ENCODE measurements at regions not wholly inside any gene's neighbourhood (a gene's known extent, or its start where the extent isn't known, plus 50 kb on each side); places are given as distances from the start of the nearest gene placed in this dataset.
A peak's percentile ranks its signal among the peaks of the same experiment; 100 is the strongest.

GRCh38 chr6:141309295-141309694 lies 823.4 kb upstream of the GJE1 start:
- Mint-ChIP-seq H3K4me1 (peaks cover 0 to 4% (median under 1%) of the 10 kb centered on the region in 4 donors), H3K4me3 (no peak overlapping the region), H3K27me3 (peaks cover 1% of the 10 kb centered on the region), H3K36me3 (no peaks in the 10 kb centered on the region), H3K9me3 (no peaks in the 10 kb centered on the region), H3K27ac (no peak overlapping the region)
- peak in 1 of 3 donors; percentile 3 for DNase-seq
- ATAC-seq (ENCODE audit: low read depth in 2 of 2), result peak; percentile 43 to 66
- Histone ChIP-seq H3K4me1 (ENCODE audit: control insufficient read depth, insufficient read depth, low read length, poor library complexity, severe bottlenecking) (no peaks in the 10 kb centered on the region), H3K27ac (ENCODE audit: insufficient read depth, low read length, poor library complexity, severe bottlenecking) (no peak overlapping the region), H3K27me3 (ENCODE audit: control insufficient read depth, insufficient read depth, low read length) (no peaks in the 10 kb centered on the region), H3K36me3 (ENCODE audit: control insufficient read depth, insufficient read depth, low read length) (no peaks in the 10 kb centered on the region), H3K9me3 (ENCODE audit: control insufficient read depth in 2 of 2, low read length in 2 of 2) (no peaks in the 10 kb centered on the region), H3K4me3 (ENCODE audit: low read depth, low read length) (no peak overlapping the region)

GRCh38 chr6:141307309-141307998 lies 825.3 kb upstream of the GJE1 start:
- Mint-ChIP-seq H3K36me3 (no peaks in the 10 kb centered on the region), H3K9me3 (no peaks in the 10 kb centered on the region), H3K4me1 (peaks cover 0 to 4% (median under 1%) of the 10 kb centered on the region in 4 donors), H3K27ac (no peak overlapping the region), H3K4me3 (no peak overlapping the region), H3K27me3 (peaks cover 4% of the 10 kb centered on the region)
- no peaks in the 10 kb centered on the region for H3K9me3 ChIP-seq (ENCODE audit: control insufficient read depth in 2 of 2, low read length in 2 of 2)
- DNase-seq, result no peak
- H3K4me1 ChIP-seq (ENCODE audit: control insufficient read depth, insufficient read depth, low read length, poor library complexity, severe bottlenecking), result no peaks in the 10 kb centered on the region
- H3K27me3 ChIP-seq (ENCODE audit: control insufficient read depth, insufficient read depth, low read length), result no peaks in the 10 kb centered on the region
- no peaks in the 10 kb centered on the region for H3K36me3 ChIP-seq (ENCODE audit: control insufficient read depth, insufficient read depth, low read length)
- ATAC-seq (ENCODE audit: low read depth in 2 of 2), result no peak
- no peak overlapping the region for H3K4me3 ChIP-seq (ENCODE audit: low read depth, low read length)
- H3K27ac ChIP-seq (ENCODE audit: insufficient read depth, low read length, poor library complexity, severe bottlenecking), result no peak overlapping the region

GRCh38 chr6:141303907-141304306 lies 828.8 kb upstream of the GJE1 start:
- no peak for DNase-seq
- H3K36me3 ChIP-seq (ENCODE audit: control insufficient read depth, insufficient read depth, low read length), result no peaks in the 10 kb centered on the region

GRCh38 chr6:141301779-141302178 lies 830.9 kb upstream of the GJE1 start:
- H3K4me3 ChIP-seq (ENCODE audit: low read depth, low read length), result no peak overlapping the region
- Mint-ChIP-seq H3K4me1 (no peaks in the 10 kb centered on the region), H3K4me3 (no peak overlapping the region), H3K36me3 (no peaks in the 10 kb centered on the region), H3K27me3 (peaks cover 4% of the 10 kb centered on the region), H3K9me3 (peaks cover 0 to 1% (median 0%) of the 10 kb centered on the region in 7 donors), H3K27ac (no peak overlapping the region)
- no peaks in the 10 kb centered on the region for H3K9me3 ChIP-seq (ENCODE audit: control insufficient read depth in 2 of 2, low read length in 2 of 2)
- H3K27ac ChIP-seq (ENCODE audit: insufficient read depth, low read length, poor library complexity, severe bottlenecking), result no peak overlapping the region
- no peak for DNase-seq
- no peaks in the 10 kb centered on the region for H3K4me1 ChIP-seq (ENCODE audit: control insufficient read depth, insufficient read depth, low read length, poor library complexity, severe bottlenecking)
- no peaks in the 10 kb centered on the region for H3K36me3 ChIP-seq (ENCODE audit: control insufficient read depth, insufficient read depth, low read length)
- ATAC-seq (ENCODE audit: low read depth in 2 of 2), result no peak
- no peaks in the 10 kb centered on the region for H3K27me3 ChIP-seq (ENCODE audit: control insufficient read depth, insufficient read depth, low read length)

More at GRCh38 chr6:141303907-141304306, 828.8 kb upstream of the GJE1 start:
- no peak overlapping the region for H3K4me3 ChIP-seq (ENCODE audit: low read depth, low read length)
- Mint-ChIP-seq H3K27ac (no peak overlapping the region), H3K27me3 (peaks cover 4% of the 10 kb centered on the region), H3K4me3 (no peak overlapping the region), H3K9me3 (peaks cover 0 to 1% (median 0%) of the 10 kb centered on the region in 7 donors), H3K4me1 (peaks cover 0 to 2% (median 0%) of the 10 kb centered on the region in 4 donors), H3K36me3 (no peaks in the 10 kb centered on the region)
- H3K4me1 ChIP-seq (ENCODE audit: control insufficient read depth, insufficient read depth, low read length, poor library complexity, severe bottlenecking), result no peaks in the 10 kb centered on the region
- no peak overlapping the region for H3K27ac ChIP-seq (ENCODE audit: insufficient read depth, low read length, poor library complexity, severe bottlenecking)
- H3K9me3 ChIP-seq (ENCODE audit: control insufficient read depth in 2 of 2, low read length in 2 of 2), result no peaks in the 10 kb centered on the region
- ATAC-seq (ENCODE audit: low read depth in 2 of 2), result no peak
- no peaks in the 10 kb centered on the region for H3K27me3 ChIP-seq (ENCODE audit: control insufficient read depth, insufficient read depth, low read length)

- Mint-ChIP-seq H3K27me3 (peaks cover 5% of the 10 kb centered on the region), H3K27ac (no peak overlapping the region), H3K9me3 (peaks cover 0 to 12% (median 0%) of the 10 kb centered on the region in 7 donors), H3K4me1 (no peaks in the 10 kb centered on the region), H3K4me3 (no peak overlapping the region), H3K36me3 (no peaks in the 10 kb centered on the region)
- Histone ChIP-seq H3K9me3 (ENCODE audit: control insufficient read depth in 2 of 2, low read length in 2 of 2) (no peaks in the 10 kb centered on the region), H3K4me1 (ENCODE audit: control insufficient read depth, insufficient read depth, low read length, poor library complexity, severe bottlenecking) (no peaks in the 10 kb centered on the region), H3K27me3 (ENCODE audit: control insufficient read depth, insufficient read depth, low read length) (no peaks in the 10 kb centered on the region), H3K4me3 (ENCODE audit: low read depth, low read length) (no peak overlapping the region), H3K36me3 (ENCODE audit: control insufficient read depth, insufficient read depth, low read length) (no peaks in the 10 kb centered on the region), H3K27ac (ENCODE audit: insufficient read depth, low read length, poor library complexity, severe bottlenecking) (no peak overlapping the region)
- no peak for DNase-seq
- no peak for ATAC-seq (ENCODE audit: low read depth in 2 of 2)
Observed at GRCh38 chr6:141290941-141291721, 841.6 kb upstream of the GJE1 start.

- Mint-ChIP-seq H3K27ac (no peak overlapping the region), H3K4me1 (no peaks in the 10 kb centered on the region), H3K9me3 (peaks cover 0 to 12% (median 0%) of the 10 kb centered on the region in 7 donors), H3K4me3 (no peak overlapping the region), H3K27me3 (peaks cover 5% of the 10 kb centered on the region), H3K36me3 (no peaks in the 10 kb centered on the region)
- Histone ChIP-seq H3K9me3 (ENCODE audit: control insufficient read depth in 2 of 2, low read length in 2 of 2) (no peaks in the 10 kb centered on the region), H3K36me3 (ENCODE audit: control insufficient read depth, insufficient read depth, low read length) (no peaks in the 10 kb centered on the region), H3K27me3 (ENCODE audit: control insufficient read depth, insufficient read depth, low read length) (no peaks in the 10 kb centered on the region), H3K27ac (ENCODE audit: insufficient read depth, low read length, poor library complexity, severe bottlenecking) (no peak overlapping the region), H3K4me3 (ENCODE audit: low read depth, low read length) (no peak overlapping the region), H3K4me1 (ENCODE audit: control insufficient read depth, insufficient read depth, low read length, poor library complexity, severe bottlenecking) (no peaks in the 10 kb centered on the region)
- no peak for ATAC-seq (ENCODE audit: low read depth in 2 of 2)
- DNase-seq, result no peak
Observed at GRCh38 chr6:141288947-141289346, 843.8 kb upstream of the GJE1 start.

GRCh38 chr6:141282263-141282662 lies 850.5 kb upstream of the GJE1 start:
- no peak overlapping the region for H3K27ac Mint-ChIP-seq
- H3K27me3 Mint-ChIP-seq, result no peaks in the 10 kb centered on the region
- H3K4me1 Mint-ChIP-seq, result no peaks in the 10 kb centered on the region
- Histone ChIP-seq H3K9me3 (ENCODE audit: control insufficient read depth in 2 of 2, low read length in 2 of 2) (no peaks in the 10 kb centered on the region), H3K4me1 (ENCODE audit: control insufficient read depth, insufficient read depth, low read length, poor library complexity, severe bottlenecking) (no peaks in the 10 kb centered on the region), H3K4me3 (ENCODE audit: low read depth, low read length) (no peak overlapping the region), H3K27me3 (ENCODE audit: control insufficient read depth, insufficient read depth, low read length) (no peaks in the 10 kb centered on the region), H3K27ac (ENCODE audit: insufficient read depth, low read length, poor library complexity, severe bottlenecking) (no peak overlapping the region), H3K36me3 (ENCODE audit: control insufficient read depth, insufficient read depth, low read length) (no peaks in the 10 kb centered on the region)
- no peak for ATAC-seq (ENCODE audit: low read depth in 2 of 2)
- no peak overlapping the region for H3K4me3 Mint-ChIP-seq
- DNase-seq, result no peak
- H3K9me3 Mint-ChIP-seq, result peaks cover 0 to 3% (median 0%) of the 10 kb centered on the region in 7 donors
- H3K36me3 Mint-ChIP-seq, result no peaks in the 10 kb centered on the region

All from CD4-positive, CD25-positive, alpha-beta regulatory T cell (primary cell).